Fibroblast of villous mesenchyme (primary cell): ENCODE measurements at regions not wholly inside any gene's neighbourhood (a gene's known extent, or its start where the extent isn't known, plus 50 kb on each side); places are given as distances from the start of the nearest gene placed in this dataset. TPM values are rescaled to one million over a fixed set of nuclear protein-coding genes. Genes with fewer than 3 reads are reported as not detected.

Experiments
- DNase-seq: peaks from one replicate; pipeline ENCODE4 v3.0.0-alpha.2; 2010; ENCODE audit warnings: low read depth
- H3K4me3 ChIP-seq: 2 replicates; pipeline ENCODE4 v1.5.1; 2011; ENCODE audit warnings: low read depth, mild to moderate bottlenecking, low read length
- CTCF ChIP-seq: IDR thresholded peaks from 2 replicates; pipeline ENCODE4 v1.5.1; 2012; ENCODE audit warnings: low read depth, mild to moderate bottlenecking, low read length; ENCODE audit not compliant: insufficient read depth
- small RNA-seq: library from RNA; depleted of rRNA; stranded (forward); fragments of <200 nt; gene quantifications from one replicate; pipeline ENCODE3, GENCODE V24; 2012

GRCh38 chr2:103656558-103656957, 894.7 kb downstream of the TMEM182 start:
- no peak for DNase-seq
- TF ChIP-seq CTCF = no peak
- H3K4me3 ChIP-seq = no peak overlapping the region

GRCh38 chr2:103660519-103660918, 898.7 kb downstream of the TMEM182 start:
- H3K4me3 ChIP-seq = no peak overlapping the region
- no peak for DNase-seq
- no peak for TF ChIP-seq CTCF

- no peak for TF ChIP-seq CTCF
- DNase-seq = no peak
- H3K4me3 ChIP-seq = no peak overlapping the region
These were observed 899.1 kb downstream of the TMEM182 start for GRCh38 chr2:103660947-103661346.

- H3K4me3 ChIP-seq = no peak overlapping the region
- no peak for DNase-seq
- TF ChIP-seq CTCF = no peak
These were observed 902.9 kb downstream of the TMEM182 start for GRCh38 chr2:103664690-103665089.

- DNase-seq = no peak
- no peak overlapping the region for H3K4me3 ChIP-seq
- TF ChIP-seq CTCF = no peak
These were observed 905.6 kb downstream of the TMEM182 start for GRCh38 chr2:103667335-103667884.

- TF ChIP-seq CTCF = no peak
- H3K4me3 ChIP-seq = no peak overlapping the region
- no peak for DNase-seq
These were observed 907.7 kb downstream of the TMEM182 start for GRCh38 chr2:103669531-103669930.

Small RNAs in the stretch of these regions (small RNA-seq; reads per million reads assigned to genes)
- gene AC010881.1 (not detected), gene AC018880.2 (not detected)
